SIG-M5 treated with dmso at 0.1 percent for 504 hours (cell line): ENCODE measurements at regions not wholly inside any gene's neighbourhood (a gene's known extent, or its start where the extent isn't known, plus 50 kb on each side); places are given as distances from the start of the nearest gene placed in this dataset.
A peak's percentile ranks its signal among the peaks of the same experiment; 100 is the strongest.
"Not testable (repeated sequence)": the region's sequence is repeated elsewhere in the genome, so short reads cannot be mapped to it uniquely, and the experiment has no call there.

ENCODE experiments used
- DNase-seq: peaks from one replicate; lab custom pipeline; 2025; ENCODE audit not compliant: unreplicated experiment; lab: John Stamatoyannopoulos, UW

DNA sequence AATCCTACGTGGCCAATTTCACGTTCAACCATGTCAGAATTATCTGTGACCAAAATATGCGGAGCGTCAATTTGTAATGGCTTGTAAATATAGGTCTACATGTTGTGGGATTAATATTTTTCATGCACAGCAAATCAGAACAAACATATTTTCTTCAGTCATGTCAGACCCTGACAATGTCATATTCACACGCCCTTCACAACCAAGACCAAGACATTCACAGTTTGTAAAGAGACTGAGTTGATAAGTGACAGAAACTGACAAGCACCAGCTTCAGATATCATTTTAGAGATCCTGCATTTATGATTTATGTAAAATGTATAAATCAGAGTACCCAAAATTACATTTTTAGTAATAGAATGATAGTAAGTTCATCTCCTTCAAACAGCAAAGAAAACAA, 57.3 kb upstream of the NOVA1 start:
- no peak for DNase-seq

DNA sequence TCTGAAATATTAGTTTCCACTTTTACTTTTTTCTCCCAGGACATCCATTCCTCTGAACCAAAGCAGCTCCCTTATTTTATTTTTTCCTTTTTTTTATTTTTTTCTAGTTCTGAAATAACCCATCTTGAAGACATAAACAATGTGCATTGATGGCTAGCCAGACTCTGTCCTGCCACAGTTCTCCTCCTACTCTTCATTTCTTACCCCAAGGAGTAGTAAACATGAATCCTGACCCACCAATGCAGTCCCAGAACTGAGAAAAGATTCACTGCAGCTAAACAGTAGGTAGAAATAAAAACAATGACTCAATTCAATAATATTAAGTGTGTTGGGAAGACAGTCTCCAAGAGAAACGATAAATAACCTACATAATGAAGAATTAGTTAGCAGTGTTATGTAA, 65.7 kb upstream of the NOVA1 start:
- DNase-seq: no peak

DNA sequence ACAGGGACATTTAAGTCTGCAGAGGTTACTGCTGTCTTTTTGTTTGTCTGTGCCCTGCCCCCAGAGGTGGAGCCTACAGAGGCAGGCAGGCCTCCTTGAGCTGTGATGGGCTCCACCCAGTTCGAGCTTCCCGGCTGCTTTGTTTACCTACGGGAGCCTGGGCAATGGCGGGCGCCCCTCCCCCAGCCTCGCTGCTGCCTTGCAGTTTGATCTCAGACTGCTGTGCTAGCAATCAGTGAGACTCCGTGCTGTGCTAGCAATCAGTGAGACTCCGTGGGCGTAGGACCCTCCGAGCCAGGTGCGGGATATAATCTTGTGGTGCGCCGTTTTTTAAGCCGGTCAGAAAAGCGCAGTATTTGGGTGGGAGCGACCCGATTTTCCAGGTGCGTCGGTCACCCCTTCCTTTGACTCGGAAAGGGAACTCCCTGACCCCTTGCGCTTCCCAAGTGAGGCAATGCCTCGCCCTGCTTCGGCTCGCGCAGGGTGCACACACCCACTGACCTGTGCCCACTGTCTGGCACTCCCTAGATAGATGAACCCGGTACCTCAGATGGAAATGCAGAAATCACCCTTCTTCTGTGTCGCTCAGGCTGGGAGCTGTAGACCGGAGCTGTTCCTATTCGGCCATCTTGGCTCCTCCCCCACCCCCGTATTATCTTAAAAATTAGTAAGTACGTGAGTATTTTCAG, 81.0 kb upstream of the NOVA1 start:
- DNase-seq: not testable (repeated sequence)

DNA sequence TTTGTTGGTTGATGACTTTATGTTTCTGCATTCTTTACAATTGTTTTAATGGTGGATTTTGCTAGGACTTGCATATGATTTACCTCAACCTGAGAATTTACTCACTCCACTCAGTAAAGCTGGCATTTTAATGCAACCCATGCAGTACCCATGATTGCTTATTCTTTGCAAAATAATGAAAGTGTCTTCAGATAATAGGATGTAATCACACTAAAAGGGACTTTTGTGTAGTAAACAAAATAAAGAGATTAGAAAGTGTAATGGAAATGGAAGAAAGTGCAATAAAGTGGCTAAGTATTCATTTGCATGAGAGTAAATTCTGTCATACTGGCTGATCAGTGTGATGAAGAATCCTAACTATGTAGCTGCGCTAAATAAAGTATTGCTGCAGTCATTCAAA, 87.6 kb upstream of the NOVA1 start:
- DNase-seq: no peak

DNA sequence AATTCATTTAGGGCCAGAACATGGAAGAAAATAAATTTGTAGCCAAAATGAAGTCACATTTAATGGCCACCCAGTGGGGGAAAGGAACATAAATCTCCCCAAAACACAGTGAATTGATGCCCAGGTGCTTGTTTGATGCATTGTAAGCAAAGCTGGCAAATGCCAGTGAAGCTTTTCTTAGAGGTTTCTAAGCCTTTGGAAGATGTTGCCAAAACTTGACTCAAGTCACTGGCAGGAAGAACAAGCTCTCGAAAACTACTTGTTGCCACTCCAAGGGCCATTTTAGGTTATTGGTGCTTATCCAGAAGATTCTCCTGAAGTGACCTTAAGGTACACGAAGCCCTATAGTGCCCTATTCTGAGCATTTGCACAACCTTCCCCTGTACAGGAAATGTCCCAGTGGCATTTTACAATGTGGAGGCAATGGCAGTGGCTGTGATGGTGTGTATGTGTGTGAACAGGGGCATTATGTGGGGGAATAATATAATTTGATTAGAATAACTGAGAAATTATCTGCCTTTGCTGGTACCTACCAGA, 89.5 kb upstream of the NOVA1 start:
- no peak for DNase-seq

DNA sequence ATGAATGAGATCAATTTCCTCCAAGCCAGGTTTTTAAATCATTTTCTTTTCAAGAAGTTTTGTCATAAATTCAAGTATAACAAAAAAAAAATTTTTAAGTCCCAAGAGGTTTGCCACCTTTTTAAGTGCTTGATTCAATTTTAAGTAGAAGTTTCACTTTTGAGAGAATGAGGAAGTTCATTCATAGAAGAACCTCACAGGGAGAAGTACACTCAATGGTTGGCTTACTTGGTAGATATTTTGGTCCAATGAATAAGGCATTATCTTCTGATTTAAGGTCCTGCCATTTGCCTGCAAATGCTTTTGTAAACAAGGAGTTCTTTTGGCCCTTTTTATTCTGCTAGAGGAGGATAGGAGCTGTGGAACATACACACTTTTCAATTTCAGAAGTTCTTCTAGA, 96.7 kb upstream of the NOVA1 start:
- DNase-seq: peak; percentile 2

DNA sequence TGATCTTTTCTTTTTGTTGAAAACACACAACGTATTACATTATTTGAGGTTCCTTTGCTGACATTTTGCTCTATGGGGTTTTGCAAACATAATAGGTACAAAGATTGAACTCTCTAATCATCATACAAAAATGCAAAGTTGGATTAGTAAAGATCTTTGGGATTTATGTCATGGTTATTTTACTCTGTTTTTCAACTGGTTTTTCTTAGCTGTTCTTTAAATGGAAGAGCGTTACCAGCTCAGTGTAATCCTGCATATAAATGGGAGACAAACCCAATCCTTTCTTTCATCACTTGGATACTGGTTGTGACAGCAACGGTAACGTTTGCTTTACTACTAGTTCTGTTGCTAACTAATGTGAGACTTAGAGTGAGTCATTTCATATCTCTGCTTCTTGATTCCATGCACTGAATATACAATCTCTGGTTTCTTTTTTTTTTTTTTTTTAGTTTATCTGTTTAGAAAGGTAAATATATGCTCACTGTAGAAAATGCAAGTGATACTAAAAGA, 104.9 kb upstream of the NOVA1 start:
- no peak for DNase-seq

DNA sequence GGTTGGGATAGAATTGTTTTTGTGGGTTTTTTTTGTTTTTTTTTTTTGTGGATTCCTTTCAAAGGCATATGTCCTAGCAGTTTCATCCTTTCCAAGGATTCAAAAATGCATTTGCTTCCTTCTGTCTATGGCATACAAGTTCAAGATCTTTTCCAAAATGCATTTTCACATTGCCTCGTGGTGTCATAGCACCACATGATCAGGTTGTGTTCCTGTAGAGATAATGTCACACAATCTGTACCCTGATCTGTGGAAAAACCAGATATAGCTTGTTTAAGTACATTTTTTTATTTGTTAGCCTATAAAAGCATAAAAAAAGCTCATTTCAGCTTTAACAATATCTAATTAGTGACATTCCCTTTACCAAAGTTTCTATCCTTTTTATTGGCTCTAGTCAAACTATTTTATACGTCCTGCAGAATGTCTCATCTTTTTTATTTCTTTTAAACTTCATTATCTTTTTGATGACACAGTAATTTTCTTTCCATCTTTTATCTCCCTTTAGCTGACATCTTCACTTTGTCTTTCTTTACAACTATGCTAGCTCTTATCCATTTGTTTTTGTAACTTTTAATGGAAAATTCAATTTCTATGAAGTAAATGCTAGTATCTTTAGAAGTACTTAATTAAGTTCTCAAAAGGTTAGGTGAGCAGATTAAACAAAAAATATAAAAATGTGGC, 106.0 kb upstream of the NOVA1 start:
- DNase-seq: no peak

DNA sequence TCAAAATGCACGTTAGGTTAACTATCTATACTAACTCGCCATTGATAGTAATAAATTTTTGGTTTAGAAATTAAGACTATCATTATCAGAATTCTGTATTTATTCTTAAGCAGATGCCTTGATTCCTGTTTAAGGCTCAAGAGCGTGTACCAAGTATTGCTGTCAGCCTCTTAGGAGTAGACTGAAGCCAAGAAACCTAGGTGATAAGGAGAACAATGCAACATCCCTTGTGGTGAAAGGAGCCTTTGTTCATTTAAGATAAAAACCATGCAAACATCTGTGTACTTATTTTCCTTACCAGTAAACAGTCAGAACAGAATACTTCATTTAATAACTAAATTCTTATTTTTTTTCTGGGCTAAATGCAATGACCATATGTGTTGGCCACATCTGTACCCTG, 109.4 kb upstream of the NOVA1 start:
- no peak for DNase-seq

DNA sequence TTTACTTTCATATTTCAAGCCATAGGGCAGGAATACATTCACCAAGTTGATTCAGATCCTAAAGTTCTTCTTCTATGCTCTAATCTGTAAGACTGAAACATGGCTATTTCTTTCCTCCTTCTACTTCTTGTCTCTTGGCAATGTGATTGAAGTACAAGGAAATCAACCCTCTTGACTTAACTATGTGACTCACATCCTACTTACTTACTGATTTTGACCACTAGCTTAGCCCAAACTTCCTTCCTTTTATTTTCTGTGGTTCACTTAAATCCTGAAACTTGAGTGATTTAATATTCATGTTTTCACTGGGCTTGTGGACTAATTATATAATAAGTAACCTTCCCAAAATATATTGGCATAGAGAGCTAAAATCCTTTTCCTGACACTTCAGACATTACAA, 111.2 kb upstream of the NOVA1 start:
- DNase-seq: no peak

DNA sequence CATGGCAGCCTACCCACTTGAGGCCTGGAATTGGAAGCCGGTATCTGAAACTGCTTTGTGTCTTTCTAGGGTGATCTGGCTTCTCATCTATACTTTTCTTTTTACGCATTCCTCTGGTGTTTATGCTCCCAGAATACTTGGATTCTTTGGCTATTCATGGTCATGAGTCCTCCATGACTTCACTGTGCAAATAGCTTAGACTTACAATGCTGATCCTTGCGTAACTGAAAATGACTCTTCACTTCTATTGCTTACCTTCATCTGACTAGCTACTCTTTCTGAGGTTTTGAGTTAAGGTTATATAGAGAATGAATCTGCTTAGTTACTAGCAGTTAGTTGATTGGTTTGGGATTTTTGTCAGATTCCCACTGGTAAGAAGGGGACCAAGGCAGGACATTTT, 121.7 kb upstream of the NOVA1 start:
- no peak for DNase-seq

DNA sequence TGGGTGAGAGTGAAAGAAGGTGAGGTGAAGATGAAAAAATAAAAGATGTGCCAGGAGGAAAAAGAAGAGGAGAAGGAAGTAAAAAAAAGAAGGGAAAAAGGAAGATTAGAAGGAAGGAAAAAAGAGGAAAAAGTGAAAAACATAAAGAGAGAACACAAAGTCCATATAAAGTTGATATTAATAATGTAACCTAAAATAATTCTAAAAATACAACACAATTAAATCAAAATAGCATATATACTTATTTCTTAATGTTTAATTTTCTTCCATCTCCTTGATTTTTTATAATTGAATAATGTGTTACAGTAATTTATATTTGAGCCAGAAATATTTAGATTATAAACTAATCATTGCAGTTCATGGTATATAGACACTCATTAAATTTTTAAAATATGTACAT, 124.4 kb upstream of the NOVA1 start:
- DNase-seq: no peak

DNA sequence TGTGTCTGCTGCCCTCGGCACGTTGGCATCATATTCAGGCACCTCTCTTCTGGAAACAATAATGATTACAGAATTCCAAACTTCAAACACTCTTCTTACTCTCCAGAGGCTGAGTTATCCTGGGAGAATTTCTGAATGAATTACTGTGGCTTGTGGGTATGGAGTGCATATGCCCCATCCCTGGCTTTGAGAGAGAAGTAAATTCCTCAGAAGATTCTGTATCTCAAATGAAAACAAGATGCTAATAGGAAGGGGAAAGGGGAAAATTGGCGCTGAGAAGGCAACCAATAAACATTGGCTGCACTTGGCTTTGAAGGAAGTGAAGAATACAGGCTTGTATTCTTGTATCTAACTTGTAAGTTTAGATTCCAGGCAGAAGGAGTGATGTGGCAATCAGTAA, 132.0 kb upstream of the NOVA1 start:
- DNase-seq: no peak

DNA sequence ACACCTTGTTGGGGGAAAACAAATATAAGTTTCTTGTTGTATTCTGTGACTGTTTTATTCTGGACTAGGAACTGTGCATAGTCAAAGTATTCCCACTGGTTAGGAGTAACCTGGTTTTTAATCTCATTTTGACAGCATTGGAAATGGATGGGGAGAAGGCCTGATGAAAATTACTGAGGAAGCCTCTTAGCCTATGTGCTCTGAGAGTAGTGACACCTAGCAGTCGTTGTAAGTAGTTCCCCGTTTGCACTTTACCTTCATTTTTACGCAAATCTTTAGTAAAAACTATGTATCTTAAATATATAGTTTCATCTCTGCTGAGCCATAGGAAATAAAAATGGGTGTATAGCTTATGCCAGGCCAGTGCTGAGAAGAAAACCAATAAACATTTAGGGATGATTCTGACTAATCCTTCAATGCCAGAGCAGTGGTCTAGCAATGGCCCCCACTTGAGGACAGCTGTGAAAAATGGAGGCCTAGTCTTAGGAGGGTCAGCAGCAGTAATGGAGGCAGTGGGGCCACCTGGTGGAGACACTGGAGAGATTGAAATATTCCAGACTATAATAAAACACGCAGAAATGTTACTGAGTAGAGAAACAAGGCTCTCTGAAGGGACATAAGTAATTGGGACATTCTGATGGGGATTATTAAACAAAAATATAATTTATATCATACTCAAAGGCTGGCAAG, 133.2 kb upstream of the NOVA1 start:
- DNase-seq: no peak

DNA sequence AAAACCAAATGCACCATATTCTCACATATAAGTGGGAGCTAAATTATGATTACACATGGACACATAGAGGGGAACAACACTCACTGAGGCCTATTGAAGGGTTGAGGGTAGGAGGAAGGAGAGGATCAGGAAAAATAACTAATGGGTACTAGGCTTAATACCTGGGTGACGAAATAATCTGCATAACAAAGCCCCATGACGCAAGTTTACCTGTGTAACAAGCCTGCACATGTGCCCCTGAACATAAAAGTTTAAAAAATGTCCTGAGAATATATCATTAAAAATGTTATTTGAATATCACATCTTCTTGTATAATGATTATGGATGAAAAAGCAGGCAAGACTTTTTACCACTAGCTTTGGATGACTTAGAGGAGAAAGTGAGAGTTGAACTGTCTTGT, 138.0 kb upstream of the NOVA1 start:
- DNase-seq: no peak

DNA sequence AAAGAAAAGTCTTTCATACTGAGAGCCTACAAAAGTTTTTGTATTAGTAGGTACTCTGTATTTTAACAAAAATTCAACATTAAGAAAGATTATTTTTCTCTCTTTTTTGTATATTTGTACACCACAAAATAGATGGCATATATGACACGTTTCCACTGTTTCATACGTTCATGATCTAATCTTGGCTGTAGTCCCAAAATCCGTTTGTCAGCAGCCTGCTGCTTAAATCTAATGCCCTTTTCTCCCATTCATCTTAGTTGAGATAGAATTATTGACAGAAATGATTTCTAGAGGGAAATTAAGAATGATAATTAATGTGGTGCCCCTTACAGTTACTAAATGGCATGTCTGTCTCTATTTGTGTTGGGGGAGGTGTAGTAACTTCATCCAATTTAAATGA, 140.7 kb upstream of the NOVA1 start:
- DNase-seq: no peak

DNA sequence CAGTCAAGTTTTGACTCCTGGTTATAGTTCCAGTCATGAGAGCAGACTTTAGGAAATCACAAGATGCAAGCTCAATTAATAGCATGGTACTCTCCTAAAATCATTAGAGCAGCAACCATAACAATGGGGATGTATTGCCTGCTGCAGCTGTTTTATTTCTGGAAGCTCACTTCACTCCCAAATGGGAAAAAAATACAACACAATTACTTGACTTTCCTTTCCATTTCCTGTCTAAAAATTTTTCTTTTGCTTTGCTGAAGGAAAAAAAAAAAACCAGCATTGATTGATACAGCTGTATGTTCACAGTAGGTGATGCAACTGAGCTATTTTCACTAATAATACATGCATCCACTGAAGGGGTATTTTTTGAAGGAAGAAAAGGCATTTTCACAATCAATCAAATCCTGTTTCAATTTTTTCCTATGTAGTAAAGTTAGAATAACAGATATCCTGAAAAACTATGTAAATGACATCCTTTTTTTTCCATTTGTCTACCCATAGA, 143.9 kb upstream of the NOVA1 start:
- DNase-seq: no peak

DNA sequence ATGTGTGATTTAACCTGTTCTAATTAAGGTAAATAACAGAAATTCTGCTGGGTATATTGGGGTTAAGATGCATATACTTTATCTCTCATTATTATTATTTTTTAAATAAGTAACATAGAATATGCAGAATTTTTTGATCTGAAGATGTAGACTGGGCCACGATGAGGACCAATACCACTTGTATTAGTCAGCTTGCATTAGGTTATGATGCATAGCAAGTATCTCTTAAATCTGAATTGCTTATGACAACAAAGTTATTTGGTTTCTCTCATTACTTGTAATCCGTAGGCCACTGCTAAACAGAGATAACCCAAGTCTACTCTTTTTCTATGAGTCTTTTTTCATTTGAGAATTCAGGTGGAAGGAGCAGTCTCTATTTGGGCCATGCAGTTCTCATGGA, 145.5 kb upstream of the NOVA1 start:
- DNase-seq: no peak

DNA sequence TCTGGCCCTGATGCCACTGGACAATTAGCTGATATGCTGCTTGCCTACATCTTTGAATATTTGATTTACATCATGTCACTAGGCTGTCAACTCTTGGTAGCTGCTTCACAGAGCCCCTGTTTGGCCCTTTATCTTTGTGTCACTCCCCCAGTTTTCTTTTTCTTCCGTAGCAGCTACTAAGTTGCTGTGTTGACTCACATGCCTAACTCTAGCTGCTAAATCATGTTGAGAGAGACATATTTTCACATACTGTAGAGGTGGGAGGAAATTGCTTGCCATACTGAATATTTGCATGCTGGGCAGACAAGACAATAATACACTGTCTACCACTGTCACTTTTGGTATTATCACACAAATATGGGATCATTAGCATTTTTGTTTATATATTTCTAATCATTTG, 147.1 kb upstream of the NOVA1 start:
- DNase-seq: no peak

DNA sequence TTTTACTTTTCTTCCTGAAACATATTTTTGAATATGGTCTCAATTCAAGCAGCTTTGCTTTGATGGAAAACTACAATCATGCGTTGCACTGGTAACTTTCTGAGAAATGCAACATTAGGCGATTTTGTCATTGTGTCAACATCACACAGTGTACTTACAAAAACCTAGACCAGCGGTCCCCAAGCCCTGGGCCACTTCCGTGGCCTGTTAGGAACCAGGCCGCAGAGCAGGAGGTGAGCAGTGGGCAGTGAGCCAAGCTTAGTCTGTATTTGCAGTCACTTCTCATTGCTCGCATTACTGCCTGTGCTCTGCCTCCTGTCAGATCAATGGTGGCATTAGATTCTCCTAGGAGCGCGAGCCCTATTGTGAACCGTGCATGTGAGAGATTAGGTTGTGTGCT, 163.7 kb upstream of the NOVA1 start:
- no peak for DNase-seq

DNA sequence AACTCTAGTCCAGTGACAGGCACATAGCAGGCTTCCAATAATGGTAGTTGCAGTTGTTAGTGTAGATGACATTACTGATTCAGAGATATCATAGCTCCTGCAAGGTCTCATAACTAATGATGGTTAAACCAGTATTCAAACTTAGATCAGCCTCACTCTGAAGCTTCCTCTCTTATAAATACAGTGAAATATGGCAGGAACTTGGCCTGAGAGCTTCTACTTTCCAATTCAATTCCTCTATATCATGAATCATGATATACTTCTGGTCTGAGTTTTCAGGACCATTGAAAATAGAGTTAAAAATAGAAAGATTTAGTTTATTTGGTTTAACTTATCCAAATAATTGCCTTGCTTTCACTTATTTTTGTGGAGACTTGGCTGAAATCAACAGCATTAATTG, 167.5 kb upstream of the NOVA1 start:
- no peak for DNase-seq
